Mesendoderm (in vitro differentiated cells): ENCODE measurements at regions not wholly inside any gene's neighbourhood (a gene's known extent, or its start where the extent isn't known, plus 50 kb on each side); places are given as distances from the start of the nearest gene placed in this dataset.

Experiments
- DNase-seq: peaks from one replicate; pipeline ENCODE4 v3.0.0; 2013
- H2AK5ac ChIP-seq: 2 replicates; pipeline ENCODE4 v1.6.1; 2013; ENCODE audit warnings: low read length, inconsistent platforms
- H2BK120ac ChIP-seq: 2 replicates; pipeline ENCODE4 v1.6.1; 2013; ENCODE audit warnings: low read depth, mild to moderate bottlenecking, low read length, moderate library complexity, mixed read lengths
- H2BK15ac ChIP-seq: replicated peaks from 2 replicates; pipeline ENCODE4 v1.6.1; 2013; ENCODE audit warnings: low read depth, mild to moderate bottlenecking, moderate library complexity
- H2BK5ac ChIP-seq: 2 replicates; pipeline ENCODE4 v1.6.1; 2013; ENCODE audit warnings: low read length, inconsistent platforms
- H3K18ac ChIP-seq: 2 replicates; pipeline ENCODE4 v1.6.1; 2013; ENCODE audit warnings: mild to moderate bottlenecking, low read length, mixed read lengths
- H3K23ac ChIP-seq: one replicate; pipeline ENCODE4 v1.6.1; 2013; ENCODE audit warnings: low read length
- H3K27ac ChIP-seq: 2 replicates; pipeline ENCODE4 v1.5.1; 2013; ENCODE audit warnings: low read depth, mild to moderate bottlenecking, inconsistent platforms, low read length, moderate library complexity
- H3K27me3 ChIP-seq: 2 replicates; pipeline ENCODE4 v1.6.1; 2013; ENCODE audit warnings: low read length, control low read depth, mild to moderate bottlenecking, inconsistent platforms; ENCODE audit not compliant: insufficient read depth, poor library complexity
- H3K36me3 ChIP-seq: 2 replicates; pipeline ENCODE4 v1.6.1; 2013; ENCODE audit warnings: low read length, inconsistent platforms; ENCODE audit not compliant: control insufficient read depth, insufficient read depth
- H3K4ac ChIP-seq: one replicate; pipeline ENCODE4 v1.6.1; 2013; ENCODE audit warnings: low read depth, mild to moderate bottlenecking, low read length, moderate library complexity
- H3K4me1 ChIP-seq: 2 replicates; pipeline ENCODE4 v1.6.1; 2013; ENCODE audit warnings: low read depth, low read length, inconsistent platforms; ENCODE audit not compliant: control insufficient read depth
- H3K4me2 ChIP-seq: 2 replicates; pipeline ENCODE4 v1.6.1; 2013; ENCODE audit warnings: low read length
- H3K4me3 ChIP-seq: 2 replicates; pipeline ENCODE4 v1.5.1; 2013; ENCODE audit warnings: mild to moderate bottlenecking, low read length
- H3K56ac ChIP-seq: one replicate; pipeline ENCODE4 v1.6.1; 2013; ENCODE audit warnings: low read length
- H3K79me1 ChIP-seq: 2 replicates; pipeline ENCODE4 v1.6.1; 2013; ENCODE audit warnings: low read length, inconsistent platforms
- H3K79me2 ChIP-seq: 2 replicates; pipeline ENCODE4 v1.6.1; 2013; ENCODE audit warnings: mild to moderate bottlenecking, low read length; ENCODE audit not compliant: control insufficient read depth, insufficient read depth
- H3K9ac ChIP-seq: 2 replicates; pipeline ENCODE4 v1.6.1; 2013; ENCODE audit warnings: low read length, inconsistent platforms
- H4K5ac ChIP-seq: one replicate; pipeline ENCODE4 v1.6.1; 2013; ENCODE audit warnings: low read length
- H4K8ac ChIP-seq: one replicate; pipeline ENCODE4 v1.6.1; 2013; ENCODE audit warnings: low read depth, mild to moderate bottlenecking, control low read depth, low read length, moderate library complexity
- WGBS: extraction: QIAGEN DNeasy Blood & Tissue Kit; methylation state at CpG from one replicate; pipeline ENCODE4 v1.1.7; 2013; ENCODE audit warnings: low lambda C conversion rate, missing lambda C conversion rate; ENCODE audit not compliant: insufficient coverage; ENCODE audit errors: extremely low coverage; 5-methylcytosine and 5-hydroxymethylcytosine counted together

- Histone ChIP-seq H3K36me3 (no peaks in the 10 kb centered on the region), H3K56ac (peak overlapping the region; percentile 47), H2BK120ac (no peak overlapping the region), H3K9ac (peak overlapping the region; percentile 52), H3K18ac (no peak overlapping the region), H3K4me3 (no peak overlapping the region), H3K4me2 (peak overlapping the region; percentile 54), H2AK5ac (no peak overlapping the region), H4K8ac (no peak overlapping the region), H3K4me1 (no peaks in the 10 kb centered on the region), H3K79me1 (no peaks in the 10 kb centered on the region), H3K23ac (no peak overlapping the region), H2BK15ac (no peak overlapping the region), H3K27ac (no peak overlapping the region), H3K4ac (no peak overlapping the region), H3K79me2 (no peaks in the 10 kb centered on the region), H2BK5ac (no peak overlapping the region), H3K27me3 (peaks cover 7% of the 10 kb centered on the region), H4K5ac (no peak overlapping the region)
- DNase-seq, result peak; percentile 33
- no CpG with 5 or more reads among the region's 47 CpGs for whole genome bisulfite sequencing
These were observed 155.2 kb downstream of the FOXD2 start for GRCh38 chr1:47593013-47593568.

GRCh38 chr1:47593598-47594285 is 155.9 kb downstream of the FOXD2 start:
- H3K23ac ChIP-seq, result no peak overlapping the region
- no peak overlapping the region for H4K5ac ChIP-seq
- H3K27me3 ChIP-seq, result peaks cover 7% of the 10 kb centered on the region
- H3K4me2 ChIP-seq, result peak overlapping the region; percentile 54
- H3K4ac ChIP-seq, result no peak overlapping the region
- no peak overlapping the region for H4K8ac ChIP-seq
- H3K27ac ChIP-seq, result no peak overlapping the region
- no peak overlapping the region for H3K4me3 ChIP-seq
- no peak overlapping the region for H2BK120ac ChIP-seq
- no peaks in the 10 kb centered on the region for H3K79me1 ChIP-seq
- peak overlapping the region; percentile 47 for H3K56ac ChIP-seq
- no CpG with 5 or more reads among the region's 12 CpGs for WGBS
- H2BK15ac ChIP-seq, result no peak overlapping the region
- no peaks in the 10 kb centered on the region for H3K4me1 ChIP-seq
- no peak for DNase-seq
- H3K9ac ChIP-seq, result peak overlapping the region; percentile 52
- H3K79me2 ChIP-seq, result no peaks in the 10 kb centered on the region
- H3K18ac ChIP-seq, result no peak overlapping the region
- H2AK5ac ChIP-seq, result no peak overlapping the region
- no peaks in the 10 kb centered on the region for H3K36me3 ChIP-seq
- H2BK5ac ChIP-seq, result no peak overlapping the region

DNA sequence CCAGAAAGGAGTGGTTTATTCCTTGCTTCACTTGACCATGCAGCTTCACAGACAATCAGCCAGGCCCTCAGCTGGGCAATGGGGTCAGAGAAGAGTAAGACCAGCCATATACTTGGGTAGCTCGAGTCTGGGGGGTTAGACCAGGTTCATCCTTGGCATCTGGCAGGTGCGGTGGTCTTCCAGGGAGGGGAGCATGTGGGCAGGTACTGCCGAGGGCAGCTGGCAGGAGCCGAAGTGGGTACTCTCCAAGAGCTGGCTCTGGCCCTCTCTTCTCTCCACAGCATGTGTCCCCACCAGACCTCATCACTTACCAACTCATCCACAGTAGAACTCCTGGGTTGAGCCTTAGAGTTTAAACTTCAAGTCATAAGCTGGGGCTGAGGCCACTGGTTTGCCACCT is 156.8 kb downstream of the FOXD2 start:
- Histone ChIP-seq H2AK5ac (no peak overlapping the region), H3K27me3 (peaks cover 7% of the 10 kb centered on the region)
- no CpG with 5 or more reads among the region's 4 CpGs for WGBS

GRCh38 chr1:47596328-47596727 is 158.5 kb downstream of the FOXD2 start:
- H3K18ac ChIP-seq, result no peak overlapping the region
- no peaks in the 10 kb centered on the region for H3K79me1 ChIP-seq
- no peak overlapping the region for H3K27ac ChIP-seq
- H4K5ac ChIP-seq, result no peak overlapping the region
- no peak for DNase-seq
- no peaks in the 10 kb centered on the region for H3K79me2 ChIP-seq
- no peak overlapping the region for H2BK15ac ChIP-seq
- no CpG with 5 or more reads among the region's 3 CpGs for WGBS
- H2BK120ac ChIP-seq, result no peak overlapping the region
- no peak overlapping the region for H2AK5ac ChIP-seq
- H3K4me2 ChIP-seq, result no peak overlapping the region
- no peak overlapping the region for H3K4ac ChIP-seq
- no peaks in the 10 kb centered on the region for H3K36me3 ChIP-seq
- no peak overlapping the region for H3K23ac ChIP-seq
- no peak overlapping the region for H3K9ac ChIP-seq
- H3K4me3 ChIP-seq, result no peak overlapping the region
- H2BK5ac ChIP-seq, result no peak overlapping the region
- H3K27me3 ChIP-seq, result peaks cover 7% of the 10 kb centered on the region
- no peak overlapping the region for H3K56ac ChIP-seq
- H4K8ac ChIP-seq, result no peak overlapping the region
- H3K4me1 ChIP-seq, result no peaks in the 10 kb centered on the region

More for the DNA sequence above, 156.8 kb downstream of the FOXD2 start:
- no peak overlapping the region for H2BK15ac ChIP-seq
- H3K79me1 ChIP-seq, result no peaks in the 10 kb centered on the region
- H3K4me2 ChIP-seq, result no peak overlapping the region
- no peak overlapping the region for H3K18ac ChIP-seq
- H3K9ac ChIP-seq, result no peak overlapping the region
- H3K4me1 ChIP-seq, result no peaks in the 10 kb centered on the region
- no peak overlapping the region for H3K27ac ChIP-seq
- no peaks in the 10 kb centered on the region for H3K79me2 ChIP-seq
- H2BK120ac ChIP-seq, result no peak overlapping the region
- no peak overlapping the region for H4K5ac ChIP-seq
- H3K23ac ChIP-seq, result no peak overlapping the region
- H4K8ac ChIP-seq, result no peak overlapping the region
- no peak for DNase-seq
- no peaks in the 10 kb centered on the region for H3K36me3 ChIP-seq
- no peak overlapping the region for H3K4me3 ChIP-seq
- no peak overlapping the region for H3K4ac ChIP-seq
- no peak overlapping the region for H2BK5ac ChIP-seq
- H3K56ac ChIP-seq, result no peak overlapping the region

GRCh38 chr1:47598357-47598756 is 160.5 kb downstream of the FOXD2 start:
- no peak overlapping the region for H3K56ac ChIP-seq
- no peak for DNase-seq

DNA sequence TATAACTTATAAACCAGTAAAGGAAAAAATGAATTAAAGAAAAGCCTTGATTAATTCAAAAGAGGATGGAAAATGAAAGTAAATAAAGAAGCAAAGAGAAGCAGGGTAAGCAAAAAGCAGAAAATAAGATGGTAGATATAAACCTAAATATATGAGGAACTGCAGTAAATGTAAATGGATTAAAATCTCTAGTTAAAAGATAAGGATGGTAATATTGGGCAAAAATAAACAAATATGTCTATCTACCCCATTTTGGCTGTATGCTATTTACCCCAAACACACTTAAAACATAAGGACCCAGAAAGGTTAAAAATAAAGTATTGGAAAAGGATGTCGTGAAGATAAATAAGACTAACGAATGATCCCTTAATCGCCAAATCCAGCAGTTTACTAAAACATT is 161.9 kb downstream of the FOXD2 start:
- H3K9ac ChIP-seq, result no peak overlapping the region
- no peak overlapping the region for H3K56ac ChIP-seq
- H2BK15ac ChIP-seq, result no peak overlapping the region
- H3K36me3 ChIP-seq, result no peaks in the 10 kb centered on the region
- H3K18ac ChIP-seq, result no peak overlapping the region
- H3K27me3 ChIP-seq, result no peaks in the 10 kb centered on the region
- no peak overlapping the region for H3K4me2 ChIP-seq
- no peaks in the 10 kb centered on the region for H3K79me2 ChIP-seq
- no peak overlapping the region for H3K4ac ChIP-seq
- DNase-seq, result no peak
- no peak overlapping the region for H2AK5ac ChIP-seq
- H2BK120ac ChIP-seq, result no peak overlapping the region
- no peaks in the 10 kb centered on the region for H3K79me1 ChIP-seq
- WGBS, result no CpG with 5 or more reads among the region's 3 CpGs
- no peak overlapping the region for H4K5ac ChIP-seq
- H3K23ac ChIP-seq, result no peak overlapping the region
- no peak overlapping the region for H3K27ac ChIP-seq
- H3K4me3 ChIP-seq, result no peak overlapping the region
- no peaks in the 10 kb centered on the region for H3K4me1 ChIP-seq
- no peak overlapping the region for H4K8ac ChIP-seq
- no peak overlapping the region for H2BK5ac ChIP-seq

More at GRCh38 chr1:47598357-47598756, 160.5 kb downstream of the FOXD2 start:
- Histone ChIP-seq H3K4me2 (no peak overlapping the region), H4K8ac (no peak overlapping the region), H2BK5ac (no peak overlapping the region), H3K4ac (no peak overlapping the region), H2AK5ac (no peak overlapping the region), H3K27me3 (peaks cover 5% of the 10 kb centered on the region), H3K27ac (no peak overlapping the region), H3K23ac (no peak overlapping the region), H2BK15ac (no peak overlapping the region), H3K9ac (no peak overlapping the region), H3K4me1 (no peaks in the 10 kb centered on the region), H3K18ac (no peak overlapping the region), H3K4me3 (no peak overlapping the region), H4K5ac (no peak overlapping the region), H3K79me2 (no peaks in the 10 kb centered on the region), H3K36me3 (no peaks in the 10 kb centered on the region), H2BK120ac (no peak overlapping the region), H3K79me1 (no peaks in the 10 kb centered on the region)
- no CpG with 5 or more reads among the region's 8 CpGs for WGBS
